Keratinocyte (primary cell): ENCODE measurements at regions not wholly inside any gene's neighbourhood (a gene's known extent, or its start where the extent isn't known, plus 50 kb on each side); places are given as distances from the start of the nearest gene placed in this dataset.

ENCODE experiments used
- DNase-seq: peaks from one replicate; pipeline ENCODE4 v3.0.0-alpha.2; 2011; ENCODE audit warnings: low read depth, missing footprints, low spot score
- FAIRE-seq: peaks from 2 replicates; lab custom pipeline; 2011; peaks lifted over from hg19 to GRCh38; lab: Jason Lieb, UNC
- H2AFZ ChIP-seq: 2 replicates; pipeline ENCODE4 v1.6.0; 2012; ENCODE audit warnings: low read length, control low read depth, inconsistent platforms; ENCODE audit not compliant: control insufficient read depth
- H3K27ac ChIP-seq: 2 replicates; pipeline ENCODE4 v1.5.1; 2011; ENCODE audit warnings: low read length; ENCODE audit not compliant: control insufficient read depth, insufficient read depth
- H3K27me3 ChIP-seq: 3 replicates; pipeline ENCODE4 v1.6.0; 2011; ENCODE audit warnings: low read length; ENCODE audit not compliant: control insufficient read depth, insufficient read depth; ENCODE audit errors: extremely low read depth
- H3K36me3 ChIP-seq, 2 experiments: 2 replicates in 1 of 2; 3 replicates in 1 of 2; pipeline ENCODE4 v1.5.1; 2011; ENCODE audit warnings: low read length in 2 of 2, mild to moderate bottlenecking in 1 of 2; ENCODE audit not compliant: control insufficient read depth in 2 of 2, insufficient read depth in 2 of 2; ENCODE audit errors: extremely low read depth in 1 of 2
- H3K4me1 ChIP-seq: 3 replicates; pipeline ENCODE4 v1.5.1; 2011; ENCODE audit warnings: low read length; ENCODE audit not compliant: control insufficient read depth, insufficient read depth; ENCODE audit errors: extremely low read depth
- H3K4me2 ChIP-seq: 3 replicates; pipeline ENCODE4 v1.6.0; 2011; ENCODE audit warnings: low read depth, low read length; ENCODE audit not compliant: control insufficient read depth, insufficient read depth; ENCODE audit errors: extremely low read depth
- H3K4me3 ChIP-seq, 3 experiments: fragments of 200-600 bp in 1 of 3; sonication (generic) in 1 of 3; 2 replicates in 2 of 3; 3 replicates in 1 of 3; pipeline ENCODE4 v1.5.1; 2011 to 2016; ENCODE audit warnings: low read length in 3 of 3, mild to moderate bottlenecking in 3 of 3, control low read depth in 2 of 3, inconsistent platforms in 1 of 3, low read depth in 1 of 3, mixed read lengths in 1 of 3, mixed run types in 1 of 3, moderate library complexity in 1 of 3; ENCODE audit not compliant: control insufficient read depth in 2 of 3, insufficient read depth in 2 of 3; ENCODE audit errors: extremely low read depth in 1 of 3
- H3K79me2 ChIP-seq: 2 replicates; pipeline ENCODE4 v1.6.0; 2012; ENCODE audit warnings: low read length; ENCODE audit not compliant: control insufficient read depth, insufficient read depth
- H3K9ac ChIP-seq: 3 replicates; pipeline ENCODE4 v1.6.0; 2011; ENCODE audit warnings: low read length; ENCODE audit not compliant: control insufficient read depth, insufficient read depth; ENCODE audit errors: extremely low read depth
- H3K9me1 ChIP-seq: 3 replicates; pipeline ENCODE4 v1.6.0; 2011; ENCODE audit warnings: low read length; ENCODE audit not compliant: control insufficient read depth, insufficient read depth; ENCODE audit errors: extremely low read depth
- H3K9me3 ChIP-seq: 2 replicates; pipeline ENCODE4 v1.5.1; 2012; ENCODE audit warnings: low read depth, low read length; ENCODE audit not compliant: control insufficient read depth
- H4K20me1 ChIP-seq: 3 replicates; pipeline ENCODE4 v1.6.0; 2011; ENCODE audit warnings: low read length; ENCODE audit not compliant: control insufficient read depth, insufficient read depth; ENCODE audit errors: extremely low read depth
- EZH2 ChIP-seq: IDR thresholded peaks from one replicate; pipeline ENCODE4 v1.6.1; 2012; ENCODE audit warnings: inconsistent platforms, mild to moderate bottlenecking, low read length, moderate library complexity
- dilution Hi-C: fragments of 300-500 bp; cut with MboI; formaldehyde crosslinking; loops from one replicate; pipeline ENCODE4 v1.7.0; 2020; ENCODE audit warnings: low sequenced_read_pairs; ENCODE audit not compliant: extremely low pct_ligation_motif_present
- TF ChIP-seq, protein P1 (sequence below), 3 experiments: IDR thresholded peaks in 1 of 3; conservative IDR thresholded peaks in 1 of 3; optimal IDR thresholded peaks in 1 of 3; 2 replicates in 2 of 3; 3 replicates in 1 of 3; pipeline versions ENCODE3 to v1.5.1; 2011; ENCODE audit warnings: low read length in 3 of 3, mild to moderate bottlenecking in 3 of 3, moderate library complexity in 2 of 3, control low read depth in 1 of 3, inconsistent platforms in 1 of 3; ENCODE audit not compliant: insufficient read depth in 2 of 3; ENCODE audit errors: extremely low read depth in 1 of 3

DNA sequence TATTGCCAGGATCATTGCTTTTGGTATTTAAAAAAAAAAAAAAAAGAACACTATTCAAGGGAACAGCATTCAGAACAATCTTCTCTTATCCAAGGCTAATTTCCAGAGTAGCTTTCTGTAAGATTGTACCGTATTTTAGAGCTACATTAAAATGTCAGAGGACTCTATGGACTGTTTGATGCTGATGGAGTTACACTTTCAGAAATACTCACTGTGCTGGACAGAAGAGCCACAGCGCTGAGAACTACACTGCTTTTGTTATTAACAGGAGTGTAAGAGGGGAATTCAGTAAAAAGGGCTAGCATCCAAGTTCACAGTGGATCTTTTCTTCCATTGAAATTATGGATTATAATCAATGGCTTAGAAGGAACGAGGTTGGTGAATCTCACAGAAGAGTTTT is 247.7 kb downstream of the AHR start:
- Histone ChIP-seq H3K4me2 (no peak overlapping the region), H3K4me3 (no peak overlapping the region), H3K79me2 (no peaks in the 10 kb centered on the region), H3K9me3 (no peaks in the 10 kb centered on the region), H3K4me1 (no peaks in the 10 kb centered on the region), H3K36me3 (no peaks in the 10 kb centered on the region), H3K9ac (no peak overlapping the region), H3K9me1 (no peaks in the 10 kb centered on the region), H3K27me3 (no peaks in the 10 kb centered on the region), H4K20me1 (no peaks in the 10 kb centered on the region), H3K27ac (no peak overlapping the region), H2AFZ (no peak overlapping the region)
- dilution Hi-C loops, result no loop called here
- DNase-seq (no peak), FAIRE-seq (no peak)
- no peak for TF ChIP-seq EZH2

DNA sequence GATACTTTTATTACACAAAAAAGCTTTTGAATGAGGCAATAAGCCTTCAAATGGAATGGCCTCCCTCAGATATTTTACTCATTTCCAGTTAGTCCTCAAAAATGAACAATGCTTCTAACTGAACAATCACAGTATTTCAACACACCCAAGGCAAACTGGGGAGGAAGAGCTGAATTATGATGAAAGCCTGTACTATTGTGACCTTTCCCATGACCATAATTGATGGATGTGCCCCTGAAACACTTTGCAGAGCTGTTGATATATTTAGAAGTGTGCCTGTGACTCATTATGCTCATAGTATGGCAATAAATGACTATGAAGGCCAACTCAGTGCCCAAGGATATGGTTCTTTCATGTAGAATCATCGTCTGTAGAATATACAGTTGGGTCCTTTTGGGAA is 248.1 kb downstream of the AHR start:
- H3K79me2 ChIP-seq, result no peaks in the 10 kb centered on the region
- no peaks in the 10 kb centered on the region for H4K20me1 ChIP-seq
- H3K9me1 ChIP-seq, result no peaks in the 10 kb centered on the region
- no peak overlapping the region for H3K4me3 ChIP-seq
- H3K9ac ChIP-seq, result no peak overlapping the region
- H3K9me3 ChIP-seq, result no peaks in the 10 kb centered on the region
- H3K27me3 ChIP-seq, result no peaks in the 10 kb centered on the region
- H3K36me3 ChIP-seq, result no peaks in the 10 kb centered on the region
- DNase-seq, result no peak
- no peak overlapping the region for H3K27ac ChIP-seq
- dilution Hi-C loops, result no loop called here
- no peak for FAIRE-seq
- H3K4me1 ChIP-seq, result no peaks in the 10 kb centered on the region
- H2AFZ ChIP-seq, result no peak overlapping the region
- no peak overlapping the region for H3K4me2 ChIP-seq
- no peak for TF ChIP-seq EZH2
- TF ChIP-seq, protein P1, sequence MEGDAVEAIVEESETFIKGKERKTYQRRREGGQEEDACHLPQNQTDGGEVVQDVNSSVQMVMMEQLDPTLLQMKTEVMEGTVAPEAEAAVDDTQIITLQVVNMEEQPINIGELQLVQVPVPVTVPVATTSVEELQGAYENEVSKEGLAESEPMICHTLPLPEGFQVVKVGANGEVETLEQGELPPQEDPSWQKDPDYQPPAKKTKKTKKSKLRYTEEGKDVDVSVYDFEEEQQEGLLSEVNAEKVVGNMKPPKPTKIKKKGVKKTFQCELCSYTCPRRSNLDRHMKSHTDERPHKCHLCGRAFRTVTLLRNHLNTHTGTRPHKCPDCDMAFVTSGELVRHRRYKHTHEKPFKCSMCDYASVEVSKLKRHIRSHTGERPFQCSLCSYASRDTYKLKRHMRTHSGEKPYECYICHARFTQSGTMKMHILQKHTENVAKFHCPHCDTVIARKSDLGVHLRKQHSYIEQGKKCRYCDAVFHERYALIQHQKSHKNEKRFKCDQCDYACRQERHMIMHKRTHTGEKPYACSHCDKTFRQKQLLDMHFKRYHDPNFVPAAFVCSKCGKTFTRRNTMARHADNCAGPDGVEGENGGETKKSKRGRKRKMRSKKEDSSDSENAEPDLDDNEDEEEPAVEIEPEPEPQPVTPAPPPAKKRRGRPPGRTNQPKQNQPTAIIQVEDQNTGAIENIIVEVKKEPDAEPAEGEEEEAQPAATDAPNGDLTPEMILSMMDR (optimal IDR thresholded peaks at IDR 0.05 in 1 of 3, IDR thresholded peaks at IDR 0.05 in 1 of 3, conservative IDR thresholded peaks at IDR 0.05 in 1 of 3; ENCODE audit: extremely low read depth in 1 of 3, insufficient read depth in 2 of 3, low read length in 3 of 3), result no peak

DNA sequence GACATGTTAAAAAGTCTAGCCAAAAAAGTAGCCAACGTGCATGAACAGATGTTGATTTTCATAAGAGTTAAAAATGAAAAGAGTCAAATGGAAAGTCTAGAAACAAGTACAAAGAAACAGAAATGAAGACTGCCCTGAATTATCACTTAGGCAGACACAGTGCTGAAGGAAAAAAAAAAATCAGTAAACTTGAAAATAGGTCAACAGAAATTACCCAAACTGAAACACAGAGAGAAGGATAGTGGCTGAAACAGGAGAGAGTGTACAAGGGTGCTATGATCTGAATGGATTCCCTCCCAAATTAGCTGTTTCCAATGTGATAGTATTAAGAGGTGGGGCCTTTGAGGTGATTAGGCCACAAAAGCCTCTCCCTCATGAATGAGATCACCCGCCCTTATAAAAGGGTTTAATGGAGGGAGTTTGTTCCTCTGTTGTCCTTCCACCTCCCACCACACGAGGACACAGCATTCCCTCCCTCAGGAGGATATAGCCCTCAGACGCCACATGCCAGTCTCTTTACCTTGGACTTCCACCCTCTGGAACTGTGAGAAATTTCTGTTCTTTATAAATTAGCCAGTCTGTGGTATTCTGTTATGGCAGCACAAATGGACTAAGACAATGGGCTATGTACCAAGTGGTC is 249.7 kb downstream of the AHR start:
- Histone ChIP-seq H3K36me3 (no peaks in the 10 kb centered on the region), H3K4me3 (no peak overlapping the region), H4K20me1 (no peaks in the 10 kb centered on the region), H3K9me3 (no peaks in the 10 kb centered on the region), H3K27ac (no peak overlapping the region), H2AFZ (no peak overlapping the region), H3K9ac (no peak overlapping the region), H3K79me2 (no peaks in the 10 kb centered on the region), H3K9me1 (no peaks in the 10 kb centered on the region), H3K27me3 (no peaks in the 10 kb centered on the region), H3K4me2 (no peak overlapping the region), H3K4me1 (no peaks in the 10 kb centered on the region)
- FAIRE-seq (no peak), DNase-seq (no peak)
- no peak for TF ChIP-seq EZH2
- TF ChIP-seq, protein P1 (optimal IDR thresholded peaks at IDR 0.05 in 1 of 3, IDR thresholded peaks at IDR 0.05 in 1 of 3, conservative IDR thresholded peaks at IDR 0.05 in 1 of 3; ENCODE audit: extremely low read depth in 1 of 3, insufficient read depth in 2 of 3, low read length in 3 of 3), result no peak
- dilution Hi-C loops, result no loop called here
